GM13977 (cell line): ENCODE measurements at regions not wholly inside any gene's neighbourhood (a gene's known extent, or its start where the extent isn't known, plus 50 kb on each side); places are given as distances from the start of the nearest gene placed in this dataset.

Experiments used
- DNase-seq: peaks from one replicate; pipeline ENCODE4 v3.0.0; 2012; ENCODE audit warnings: low spot score
- CTCF ChIP-seq: IDR thresholded peaks from 2 replicates; pipeline ENCODE4 v1.5.1; 2012; ENCODE audit warnings: mild to moderate bottlenecking, control low read depth; ENCODE audit not compliant: insufficient read depth; ENCODE audit errors: extremely low read depth, missing control alignments
- in situ Hi-C: fragments of 300-500 bp; cut with MboI; formaldehyde crosslinking; loops from one replicate; pipeline ENCODE4 v1.12.0; 2022; ENCODE audit warnings: low sequenced_read_pairs, low pct_unique_long_range_greater_than_20kb, mixed read lengths, inconsistent platforms; ENCODE audit not compliant: unreplicated experiment

DNA sequence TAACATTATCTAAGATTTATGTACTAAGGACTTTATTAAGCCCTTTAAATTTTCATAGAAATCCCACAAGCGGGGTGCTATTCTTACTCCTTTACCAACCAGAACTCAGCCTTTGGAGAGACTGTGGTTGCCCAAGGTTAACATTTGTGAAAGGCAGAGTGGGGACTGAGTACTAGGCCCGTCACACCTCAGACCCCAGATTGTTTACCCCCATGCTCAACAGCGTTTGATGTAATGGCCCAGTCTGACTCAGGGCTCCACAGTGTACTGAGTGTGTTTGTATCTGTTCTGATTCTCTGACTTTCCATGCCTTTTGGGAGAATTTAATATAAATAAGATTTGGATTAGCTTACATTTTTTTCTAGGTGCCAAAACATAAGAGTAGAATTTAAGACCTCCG, 110.0 kb downstream of the GAS1 start:
- no peak for TF ChIP-seq CTCF
- in situ Hi-C loops, result no loop called here
- no peak for DNase-seq

DNA sequence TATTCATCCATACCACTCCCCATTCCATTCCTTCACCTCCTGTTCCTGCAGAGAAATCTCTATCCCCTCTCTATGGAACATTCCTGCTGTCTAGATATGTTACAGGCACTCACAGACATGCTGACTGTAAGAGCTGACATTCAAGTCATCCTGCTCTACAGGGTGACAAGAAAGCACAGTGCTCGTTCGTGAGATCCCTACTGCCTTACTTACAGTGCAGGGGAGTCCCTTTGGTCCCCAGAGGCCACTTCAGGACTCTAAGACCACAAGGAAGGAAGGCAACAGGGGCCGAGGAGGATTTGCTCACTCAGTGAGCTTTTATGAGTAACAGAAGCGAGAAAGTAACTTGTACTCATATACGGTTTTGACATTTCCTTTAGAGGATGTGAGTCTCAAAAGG, 110.5 kb downstream of the GAS1 start:
- DNase-seq, result peak; percentile 12
- in situ Hi-C loops, result no loop called here
- TF ChIP-seq CTCF, result no peak

DNA sequence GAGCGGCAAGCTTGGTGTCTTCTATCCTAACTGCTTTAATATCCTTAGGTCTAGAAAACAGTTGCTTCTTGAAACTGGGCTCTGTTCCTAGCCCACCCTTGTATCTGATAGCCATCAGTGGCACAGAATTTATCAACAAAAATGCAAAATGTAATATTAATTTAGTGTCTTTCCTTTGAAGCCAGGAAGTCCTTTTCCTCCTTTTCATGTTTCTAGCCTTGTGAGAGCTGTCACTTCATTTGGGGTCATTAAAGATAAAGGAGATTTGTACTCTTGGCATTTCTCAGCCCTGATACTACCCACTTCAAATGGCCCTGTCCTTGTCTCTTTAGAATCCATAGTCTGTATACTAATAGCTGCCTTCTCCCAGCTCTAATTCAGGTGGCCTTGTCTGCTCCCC, 111.0 kb downstream of the GAS1 start:
- in situ Hi-C loops, result no loop called here
- no peak for TF ChIP-seq CTCF
- DNase-seq, result no peak

DNA sequence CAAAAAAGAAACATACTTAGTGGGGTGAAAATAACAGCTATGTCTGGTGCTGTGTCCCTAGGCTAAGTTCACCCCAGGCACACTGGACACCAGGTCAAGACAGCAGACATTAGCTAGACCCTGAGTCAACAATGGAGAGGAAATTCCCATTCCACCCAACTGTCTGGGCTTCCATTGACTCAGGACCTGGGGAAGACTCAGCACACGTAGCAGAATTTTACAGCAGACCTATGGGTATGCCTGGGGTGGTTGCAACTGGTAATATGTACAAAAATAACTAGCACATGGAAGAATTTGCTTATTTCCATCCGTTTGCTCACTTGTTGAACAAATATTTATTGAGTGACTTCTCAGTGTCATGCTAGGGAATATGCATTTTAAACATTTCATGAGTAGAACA, 117.0 kb downstream of the GAS1 start:
- TF ChIP-seq CTCF, result no peak
- in situ Hi-C loops, result no loop called here
- no peak for DNase-seq

DNA sequence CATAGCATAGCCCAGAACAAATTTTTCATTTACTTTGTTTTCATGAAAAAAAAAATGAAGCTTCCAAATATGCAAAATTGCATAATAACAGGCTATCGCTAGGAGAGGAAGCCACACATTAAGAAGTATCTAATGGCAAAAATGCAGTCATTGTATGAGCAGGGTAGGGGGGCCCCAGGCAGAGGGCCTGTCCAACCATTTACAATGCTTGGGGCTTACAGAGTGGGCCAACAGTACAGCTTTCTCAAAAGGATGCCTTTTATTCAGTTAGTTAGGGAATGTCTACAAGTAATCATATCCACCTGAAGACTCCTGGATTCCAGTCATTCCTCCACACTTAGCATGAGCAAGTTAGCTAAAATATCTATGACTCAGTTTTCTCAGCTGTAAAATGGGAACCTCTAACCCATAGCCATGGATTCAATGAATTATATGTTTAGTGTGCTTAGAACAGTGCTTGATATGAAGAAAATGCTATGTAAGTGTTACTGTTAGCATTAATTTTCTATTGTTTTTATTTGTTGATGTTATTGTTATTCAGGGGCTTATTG, 117.7 kb downstream of the GAS1 start:
- in situ Hi-C loops, result no loop called here
- DNase-seq, result no peak
- TF ChIP-seq CTCF, result no peak

- in situ Hi-C loops, result no loop called here
- DNase-seq, result no peak
Observed at GRCh38 chr9:86828631-86829030, 118.7 kb downstream of the GAS1 start.

More at GRCh38 chr9:86828631-86829030, 118.7 kb downstream of the GAS1 start:
- TF ChIP-seq CTCF, result no peak
